HG02759 (cell line): ENCODE measurements at regions not wholly inside any gene's neighbourhood (a gene's known extent, or its start where the extent isn't known, plus 50 kb on each side); places are given as distances from the start of the nearest gene placed in this dataset.
A peak's percentile ranks its signal among the peaks of the same experiment; 100 is the strongest.
"Not testable (repeated sequence)": the region's sequence is repeated elsewhere in the genome, so short reads cannot be mapped to it uniquely, and the experiment has no call there.

Experiments
- ATAC-seq: cut with Tn5 transposase; IDR thresholded peaks from one replicate; pipeline ENCODE4 v1.9.1; 2021; ENCODE audit warnings: mild to moderate bottlenecking, moderate library complexity; ENCODE audit not compliant: unreplicated experiment

- ATAC-seq = no peak
Observed at GRCh38 chr9:104980039-104980654, 52.2 kb upstream of the ABCA1 start.

GRCh38 chr9:104981543-104982129 is 53.7 kb upstream of the ABCA1 start:
- ATAC-seq = no peak

- no peak for ATAC-seq
Observed at GRCh38 chr9:104982543-104982942, 54.6 kb upstream of the ABCA1 start.

- ATAC-seq = no peak
Observed at GRCh38 chr9:104983491-104983890, 55.5 kb upstream of the ABCA1 start.

- no peak for ATAC-seq
Observed at GRCh38 chr9:104984121-104984520, 56.2 kb upstream of the ABCA1 start.

GRCh38 chr9:104984542-104984941 is 56.6 kb upstream of the ABCA1 start:
- no peak for ATAC-seq

GRCh38 chr9:104984948-104985347 is 57.0 kb upstream of the ABCA1 start:
- ATAC-seq = no peak

- ATAC-seq = no peak
Observed at GRCh38 chr9:104986096-104986495, 58.1 kb upstream of the ABCA1 start.

GRCh38 chr9:104987743-104988142 is 59.8 kb upstream of the ABCA1 start:
- ATAC-seq = no peak

GRCh38 chr9:104988539-104988938 is 60.6 kb upstream of the ABCA1 start:
- ATAC-seq = no peak

- peak; percentile 88 for ATAC-seq
Observed at GRCh38 chr9:104991144-104991953, 63.4 kb upstream of the ABCA1 start.

GRCh38 chr9:104992659-104993058 is 64.7 kb upstream of the ABCA1 start:
- ATAC-seq = no peak

- no peak for ATAC-seq
Observed at GRCh38 chr9:104993291-104993963, 65.5 kb upstream of the ABCA1 start.

GRCh38 chr9:104997536-104997935 is 69.6 kb upstream of the ABCA1 start:
- no peak for ATAC-seq

- no peak for ATAC-seq
Observed at GRCh38 chr9:104999136-104999535, 71.2 kb upstream of the ABCA1 start.

- not testable (repeated sequence) for ATAC-seq
Observed at GRCh38 chr9:105000529-105000928, 72.6 kb upstream of the ABCA1 start.

GRCh38 chr9:105004466-105005090 is 76.6 kb upstream of the ABCA1 start:
- no peak for ATAC-seq

GRCh38 chr9:105005186-105005585 is 77.2 kb upstream of the ABCA1 start:
- ATAC-seq = no peak

- ATAC-seq = no peak
Observed at GRCh38 chr9:105006514-105006913, 78.6 kb upstream of the ABCA1 start.

GRCh38 chr9:105007143-105007542 is 79.2 kb upstream of the ABCA1 start:
- no peak for ATAC-seq

GRCh38 chr9:105010089-105010488 is 82.1 kb upstream of the ABCA1 start:
- ATAC-seq = not testable (repeated sequence)
